Neural cell (in vitro differentiated cells): ENCODE measurements at regions not wholly inside any gene's neighbourhood (a gene's known extent, or its start where the extent isn't known, plus 50 kb on each side); places are given as distances from the start of the nearest gene placed in this dataset.

Experiments used
- EP300 ChIP-seq: fragments of 450-650 bp; conservative IDR thresholded peaks from 2 replicates; pipeline ENCODE4 v1.6.1; 2014; ENCODE audit warnings: antibody characterized with exemption, mild to moderate bottlenecking, moderate library complexity; ENCODE audit not compliant: poor library complexity, severe bottlenecking
- MXI1 ChIP-seq: fragments of 450-650 bp; conservative IDR thresholded peaks from 2 replicates; pipeline ENCODE4 v1.6.1; 2014; ENCODE audit warnings: antibody characterized with exemption, mild to moderate bottlenecking; ENCODE audit not compliant: poor library complexity, severe bottlenecking
- SMC3 ChIP-seq: fragments of 450-650 bp; conservative IDR thresholded peaks from 2 replicates; pipeline ENCODE4 v1.6.1; 2014; ENCODE audit warnings: antibody characterized with exemption, mild to moderate bottlenecking, moderate library complexity; ENCODE audit not compliant: poor library complexity
- TF ChIP-seq, protein P1 (sequence below): fragments of 450-650 bp; IDR thresholded peaks from 2 replicates; pipeline ENCODE4 v1.5.1; 2014; ENCODE audit warnings: antibody characterized with exemption, mild to moderate bottlenecking, moderate library complexity; ENCODE audit not compliant: poor library complexity, severe bottlenecking

DNA sequence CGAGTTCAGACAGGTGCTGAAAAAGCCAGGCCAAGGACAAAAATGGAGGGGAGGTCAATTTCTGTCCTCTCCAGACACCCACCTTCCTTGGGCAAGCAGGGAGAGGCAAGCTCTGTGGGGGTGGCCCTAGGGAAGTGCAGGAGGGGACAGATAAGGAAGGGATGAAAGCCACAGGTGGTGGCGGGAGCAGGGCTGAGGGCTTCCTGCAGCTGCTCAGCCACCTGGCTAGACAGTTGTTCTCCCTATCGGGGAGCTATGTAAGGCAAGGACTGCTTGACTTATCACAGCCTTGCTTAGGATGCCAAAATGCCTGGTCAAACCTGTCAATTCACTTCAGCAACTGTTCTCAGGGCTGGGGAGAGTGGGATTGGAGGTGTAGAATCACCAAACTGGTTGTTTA lies 266.1 kb downstream of the ZSWIM6 start:
- TF ChIP-seq, protein P1, sequence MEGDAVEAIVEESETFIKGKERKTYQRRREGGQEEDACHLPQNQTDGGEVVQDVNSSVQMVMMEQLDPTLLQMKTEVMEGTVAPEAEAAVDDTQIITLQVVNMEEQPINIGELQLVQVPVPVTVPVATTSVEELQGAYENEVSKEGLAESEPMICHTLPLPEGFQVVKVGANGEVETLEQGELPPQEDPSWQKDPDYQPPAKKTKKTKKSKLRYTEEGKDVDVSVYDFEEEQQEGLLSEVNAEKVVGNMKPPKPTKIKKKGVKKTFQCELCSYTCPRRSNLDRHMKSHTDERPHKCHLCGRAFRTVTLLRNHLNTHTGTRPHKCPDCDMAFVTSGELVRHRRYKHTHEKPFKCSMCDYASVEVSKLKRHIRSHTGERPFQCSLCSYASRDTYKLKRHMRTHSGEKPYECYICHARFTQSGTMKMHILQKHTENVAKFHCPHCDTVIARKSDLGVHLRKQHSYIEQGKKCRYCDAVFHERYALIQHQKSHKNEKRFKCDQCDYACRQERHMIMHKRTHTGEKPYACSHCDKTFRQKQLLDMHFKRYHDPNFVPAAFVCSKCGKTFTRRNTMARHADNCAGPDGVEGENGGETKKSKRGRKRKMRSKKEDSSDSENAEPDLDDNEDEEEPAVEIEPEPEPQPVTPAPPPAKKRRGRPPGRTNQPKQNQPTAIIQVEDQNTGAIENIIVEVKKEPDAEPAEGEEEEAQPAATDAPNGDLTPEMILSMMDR, result no peak
- no peak for TF ChIP-seq EP300
- TF ChIP-seq SMC3, result no peak
- TF ChIP-seq MXI1, result no peak
